HG03139 (cell line): ENCODE measurements at regions not wholly inside any gene's neighbourhood (a gene's known extent, or its start where the extent isn't known, plus 50 kb on each side); places are given as distances from the start of the nearest gene placed in this dataset.

Source experiments
- ATAC-seq: cut with Tn5 transposase; IDR thresholded peaks from one replicate; pipeline ENCODE4 v1.9.1; 2021; ENCODE audit not compliant: unreplicated experiment

DNA sequence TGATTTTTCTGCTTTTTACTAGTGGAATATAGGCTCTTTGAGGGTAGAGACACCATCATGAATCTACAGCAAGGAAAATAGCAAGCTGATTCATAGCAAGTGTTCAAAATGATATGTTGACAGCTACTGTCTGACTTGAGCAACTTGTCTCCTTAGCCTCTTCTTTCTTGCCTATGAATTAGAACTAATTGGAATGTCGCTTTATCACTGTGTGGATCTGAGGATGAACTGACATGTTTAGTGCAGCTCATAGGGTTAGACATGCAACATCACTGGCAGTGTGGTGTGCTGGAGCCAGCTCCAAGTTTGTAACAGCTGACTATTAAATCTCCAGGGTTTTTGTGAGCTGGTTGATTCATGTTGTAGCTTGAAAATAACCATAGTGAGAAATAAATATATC is 1068.4 kb downstream of the PCDH18 start:
- no peak for ATAC-seq

DNA sequence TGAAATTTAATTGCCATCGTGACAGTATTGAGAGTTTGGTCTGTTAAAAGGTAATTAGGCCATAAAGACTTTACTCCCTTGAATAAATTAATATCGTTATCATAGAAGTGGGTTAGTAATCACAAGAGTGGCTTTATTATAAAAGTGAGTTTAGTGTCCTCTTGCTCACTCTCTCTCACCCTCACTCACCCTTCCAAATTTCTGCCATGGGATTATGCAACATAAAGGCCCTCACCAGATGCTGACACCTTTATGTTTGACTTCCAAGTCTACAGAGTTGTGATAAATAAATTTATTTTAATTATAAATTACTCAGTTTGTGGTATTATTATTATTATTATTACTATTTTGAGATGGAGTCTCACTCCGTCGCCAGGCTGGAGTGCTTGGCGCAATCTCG is 1070.8 kb downstream of the PCDH18 start:
- no peak for ATAC-seq

DNA sequence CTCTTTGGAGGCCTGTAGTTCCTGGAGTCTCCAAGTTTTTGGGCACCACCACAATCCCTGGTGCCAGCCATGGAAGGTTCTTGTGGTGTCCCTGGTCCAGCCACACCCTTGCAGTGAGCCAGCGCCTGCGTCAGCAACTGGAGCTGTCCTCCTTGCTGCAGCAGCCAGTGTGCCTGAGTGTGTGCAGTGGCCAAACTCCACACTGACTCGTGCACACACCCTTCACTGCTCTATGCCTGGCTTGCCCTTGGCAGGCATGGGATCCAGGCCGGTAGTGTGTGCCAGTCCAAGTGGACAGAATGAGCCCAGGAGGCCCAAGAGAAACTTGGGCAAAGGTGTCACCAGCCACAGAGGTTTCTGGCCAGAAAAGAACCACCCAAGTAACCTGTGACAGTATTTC is 1074.0 kb downstream of the PCDH18 start:
- ATAC-seq = no peak

DNA sequence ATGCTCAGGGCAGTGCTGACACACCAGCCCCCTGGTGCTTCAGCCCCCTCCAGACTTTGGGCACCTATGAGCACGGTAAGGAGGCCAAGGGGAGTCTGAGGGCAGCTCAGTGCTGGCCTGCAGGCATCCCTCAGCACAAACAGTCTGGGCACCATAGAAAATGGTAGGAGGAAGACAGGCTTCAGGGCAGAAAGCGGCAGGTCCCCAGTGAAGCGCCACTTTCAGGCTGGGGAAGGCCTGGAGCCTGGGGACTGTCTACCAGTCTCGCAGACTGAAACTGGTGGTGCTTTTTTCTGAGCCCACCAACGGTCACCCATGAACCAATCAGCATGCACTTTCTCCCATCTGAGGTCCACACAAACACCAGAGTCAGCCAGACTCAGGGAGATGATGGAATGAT is 1074.7 kb downstream of the PCDH18 start:
- ATAC-seq = no peak

DNA sequence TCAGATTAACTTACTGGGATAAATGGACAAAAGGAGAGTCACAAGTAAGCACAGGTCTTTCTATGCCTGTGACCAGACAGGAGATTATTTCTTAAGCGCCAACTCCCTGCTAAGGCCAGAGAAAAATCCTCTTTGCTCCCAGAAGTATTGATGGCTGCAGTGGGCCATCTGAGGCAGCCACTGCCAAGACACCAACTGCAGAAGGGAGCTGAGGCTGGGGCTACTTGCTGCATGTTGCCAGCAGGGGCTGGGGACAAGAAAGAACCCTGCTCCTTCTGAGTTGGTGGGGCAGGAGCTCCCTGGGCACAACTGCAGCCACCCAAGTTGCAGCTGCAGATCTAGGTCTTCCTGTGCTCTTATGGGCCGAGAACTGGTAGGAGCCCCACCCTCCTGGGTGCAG is 1075.3 kb downstream of the PCDH18 start:
- no peak for ATAC-seq

DNA sequence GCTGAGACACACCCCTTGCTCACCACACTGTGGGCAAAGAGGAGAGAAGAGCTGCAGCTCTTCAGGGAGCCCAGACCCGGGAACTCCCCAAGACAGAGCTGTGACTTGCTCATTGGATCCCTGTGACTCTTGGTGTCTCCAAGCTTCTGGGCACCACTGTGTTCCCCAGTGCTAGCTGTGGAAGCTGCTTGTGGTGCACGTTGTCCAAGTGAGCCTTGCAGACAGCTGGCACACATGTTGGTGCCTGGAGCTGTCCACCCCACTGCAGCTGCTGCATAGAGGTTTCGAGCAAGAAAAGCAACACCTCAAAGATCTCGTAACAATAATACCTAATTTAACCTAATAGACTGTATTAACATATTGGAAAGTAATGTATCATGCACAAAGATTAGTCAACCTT is 1089.3 kb downstream of the PCDH18 start:
- no peak for ATAC-seq

DNA sequence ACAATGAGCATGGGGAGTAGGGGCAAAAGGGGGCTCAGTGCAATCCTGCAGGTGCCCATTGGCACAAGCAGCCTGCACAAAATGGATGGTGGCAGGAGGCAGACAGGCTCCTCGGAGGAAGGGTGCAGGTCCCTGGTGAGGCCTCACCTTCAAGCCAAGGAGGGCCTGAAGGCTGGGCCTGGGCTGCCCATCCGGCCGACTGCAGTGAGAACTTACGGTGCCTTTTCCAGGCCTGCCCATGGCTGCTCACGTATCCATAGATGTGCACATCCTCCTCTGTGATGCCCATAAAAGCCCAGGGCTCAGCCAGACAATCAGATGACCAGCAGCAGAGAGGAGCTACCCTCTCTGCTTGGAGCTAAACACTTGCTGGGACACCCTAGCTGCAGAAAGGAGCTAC is 1089.8 kb downstream of the PCDH18 start:
- ATAC-seq = no peak

DNA sequence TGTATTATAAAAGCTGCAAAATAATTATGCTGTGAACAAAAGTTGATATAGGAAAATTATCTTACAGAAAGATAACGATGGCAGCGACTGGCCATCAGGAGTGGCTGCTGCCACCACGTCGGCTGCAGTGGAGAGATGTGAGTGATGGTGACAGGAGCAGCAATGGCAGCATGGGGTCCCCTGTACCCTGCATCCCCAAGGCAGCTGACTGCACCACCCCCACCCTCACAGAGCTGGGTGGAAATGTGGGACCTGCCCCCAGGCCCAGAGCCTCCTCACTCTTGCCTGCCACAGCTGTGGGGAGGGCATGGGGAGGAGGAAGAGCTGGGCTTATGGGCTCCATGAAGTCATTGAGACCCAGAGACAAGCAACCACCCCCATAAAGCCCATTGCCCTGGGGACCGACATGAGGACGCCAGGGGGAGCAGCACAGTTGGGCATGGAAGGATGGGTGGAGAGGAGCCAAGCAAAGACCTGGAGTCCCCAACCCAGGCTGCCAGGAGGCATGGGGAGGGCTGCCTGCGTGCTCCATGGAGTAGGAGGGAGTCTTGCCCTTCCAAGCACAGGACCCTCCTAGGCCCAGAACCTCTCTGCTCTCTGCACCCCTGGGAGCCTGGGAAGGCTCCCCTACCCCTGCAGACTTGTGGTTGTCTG is 1090.5 kb downstream of the PCDH18 start:
- ATAC-seq = no peak

DNA sequence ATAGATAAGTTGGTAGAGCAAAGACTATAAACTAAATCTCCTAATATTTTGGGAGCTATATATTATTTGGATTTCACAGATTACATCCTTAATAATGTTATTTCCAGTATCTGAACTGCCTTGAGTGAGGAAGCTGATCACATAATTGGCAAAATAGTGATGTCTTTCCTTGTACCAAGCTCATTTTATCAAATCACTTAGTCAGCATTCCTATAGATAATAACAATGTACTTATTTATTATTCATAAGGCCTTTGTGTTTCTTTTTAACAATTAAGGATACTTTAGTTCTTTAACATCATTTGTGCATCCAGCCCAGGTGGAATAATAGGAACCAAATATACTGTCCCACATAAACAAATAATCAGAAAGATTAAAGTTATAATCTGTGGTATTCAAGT is 1093.6 kb downstream of the PCDH18 start:
- ATAC-seq = no peak

DNA sequence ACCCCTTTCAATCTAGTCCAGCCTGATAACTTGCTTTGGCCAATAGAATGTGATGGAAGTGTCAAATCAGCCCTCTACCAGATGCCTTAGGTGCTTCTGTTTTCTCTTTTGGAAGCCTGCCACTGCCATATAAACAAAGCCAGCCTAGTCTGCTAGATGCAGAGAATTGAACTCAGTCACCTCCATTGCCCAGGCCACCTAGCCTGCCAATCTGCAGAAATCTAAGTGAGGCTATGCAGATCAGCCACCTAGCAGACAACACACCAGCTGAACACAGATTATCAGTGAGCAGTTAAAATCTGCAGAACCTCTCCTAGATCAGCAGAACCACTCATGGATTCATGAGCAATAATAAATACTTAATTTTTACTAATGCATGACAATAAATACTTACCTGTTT is 1108.2 kb downstream of the PCDH18 start:
- no peak for ATAC-seq

DNA sequence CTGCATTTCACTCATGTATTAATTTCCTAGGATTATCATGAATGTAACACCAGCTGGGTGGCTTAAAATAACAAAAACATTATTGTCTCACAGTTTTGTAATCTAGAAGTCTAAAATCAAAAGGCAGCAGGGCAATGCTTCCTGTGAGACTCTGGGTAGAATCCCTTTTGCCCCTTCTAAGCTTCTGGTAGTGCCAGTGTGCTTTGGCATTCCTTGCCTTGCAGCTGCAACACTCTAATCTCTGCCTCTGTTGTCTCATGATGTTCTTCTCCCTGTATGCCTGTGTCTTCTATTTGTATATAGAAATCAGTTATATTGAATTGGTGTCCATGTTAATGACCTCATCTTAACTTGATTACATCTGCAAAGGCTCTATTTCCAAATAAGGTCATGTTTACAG is 1117.3 kb downstream of the PCDH18 start:
- ATAC-seq = no peak

DNA sequence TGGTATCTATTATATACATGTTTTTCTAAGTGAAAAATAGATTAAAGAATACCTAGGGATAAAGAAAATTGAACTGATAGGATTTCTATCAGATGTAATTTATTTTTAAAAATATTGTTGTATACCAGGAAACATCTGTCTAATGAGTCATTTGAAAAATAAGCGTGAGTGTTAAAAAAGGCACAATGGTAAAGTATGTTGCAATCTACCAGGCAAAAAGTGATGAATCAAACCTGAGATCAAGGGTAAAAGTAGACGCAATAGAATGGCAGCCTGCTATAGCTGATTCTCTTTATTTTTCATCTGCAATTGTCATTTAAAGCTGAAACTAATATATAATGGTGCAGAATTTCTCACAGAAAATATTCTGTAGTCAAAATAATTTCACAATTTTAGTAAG is 1119.6 kb downstream of the PCDH18 start:
- no peak for ATAC-seq

DNA sequence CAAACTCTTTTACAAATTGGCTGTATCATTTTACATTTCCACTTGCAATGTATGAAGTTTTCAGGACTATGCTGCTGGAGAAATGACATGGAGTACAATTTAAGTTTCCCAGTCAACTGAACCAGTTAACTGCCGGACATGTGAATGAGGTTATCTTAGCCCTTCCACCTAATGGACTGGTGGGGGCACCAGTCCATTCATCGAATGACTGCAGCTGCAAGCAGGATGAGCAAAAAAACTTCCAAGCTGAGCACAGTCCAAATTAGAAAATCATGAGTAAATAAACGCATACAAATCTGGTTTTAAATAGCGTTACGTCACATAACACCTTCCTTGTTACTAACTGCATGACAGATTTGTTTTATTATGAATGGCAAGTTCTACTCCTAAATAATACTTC is 1131.5 kb downstream of the PCDH18 start:
- no peak for ATAC-seq

DNA sequence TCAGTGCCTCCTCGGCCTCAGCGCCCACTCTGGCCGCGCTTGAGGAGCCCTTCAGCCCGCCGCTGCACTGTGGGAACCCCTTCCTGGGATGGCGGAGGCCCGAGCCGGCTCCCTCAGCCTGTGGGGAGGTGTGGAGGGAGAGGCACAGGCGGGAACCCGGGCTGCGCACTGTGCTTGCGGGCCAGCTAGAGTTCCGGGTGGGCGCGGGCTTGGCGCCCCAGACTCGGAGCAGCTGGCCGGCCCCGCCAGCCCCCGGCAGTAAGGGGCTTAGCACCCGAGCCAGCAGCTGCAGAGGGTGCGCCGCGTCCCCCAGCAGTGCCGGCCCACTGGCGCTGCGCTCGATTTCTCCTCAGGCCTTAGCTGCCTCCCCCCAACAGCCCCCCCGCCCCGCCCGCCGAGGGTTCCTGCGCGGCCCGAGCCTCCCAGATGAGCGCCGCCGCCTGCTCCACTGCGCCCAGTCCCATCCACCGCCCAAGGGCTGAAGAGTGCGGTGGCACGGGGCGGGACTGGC is 1137.0 kb downstream of the PCDH18 start:
- ATAC-seq = no peak

DNA sequence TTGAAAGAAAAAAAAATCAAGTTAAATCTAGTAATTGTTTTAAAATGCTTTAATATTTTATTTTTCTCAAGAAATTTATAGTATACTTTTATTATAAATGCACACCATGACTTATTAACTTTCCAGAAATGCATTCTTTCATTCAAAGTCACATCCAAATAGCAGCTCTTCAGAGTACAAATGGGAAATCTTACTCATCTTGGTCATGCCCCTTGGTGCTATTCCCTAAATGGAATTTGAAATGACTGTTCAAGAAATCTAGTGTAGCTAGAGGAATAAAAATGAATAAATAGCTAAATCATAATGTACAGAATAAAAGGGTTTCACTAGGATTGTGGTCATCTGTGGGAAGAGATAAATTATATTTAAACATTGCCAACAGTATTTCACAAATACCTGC is 1139.7 kb downstream of the PCDH18 start:
- ATAC-seq = no peak

DNA sequence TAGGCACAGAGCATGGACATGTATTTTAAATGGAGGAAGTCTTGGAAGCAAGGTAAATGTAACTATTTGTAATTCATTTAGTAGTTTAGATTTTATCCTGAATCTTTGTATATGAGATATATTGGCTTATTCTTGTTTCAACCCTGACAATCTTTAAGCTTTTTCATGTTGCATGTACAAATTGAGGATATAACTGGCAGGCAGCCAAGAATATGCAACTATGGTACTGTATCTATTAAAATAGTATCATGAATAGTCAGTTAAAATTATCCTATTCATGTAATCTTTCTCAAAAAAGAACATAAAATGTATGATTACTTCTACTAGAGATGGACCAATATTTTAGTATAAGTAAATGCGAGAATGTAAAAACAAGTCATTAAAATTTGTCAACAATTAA is 1141.5 kb downstream of the PCDH18 start:
- no peak for ATAC-seq

DNA sequence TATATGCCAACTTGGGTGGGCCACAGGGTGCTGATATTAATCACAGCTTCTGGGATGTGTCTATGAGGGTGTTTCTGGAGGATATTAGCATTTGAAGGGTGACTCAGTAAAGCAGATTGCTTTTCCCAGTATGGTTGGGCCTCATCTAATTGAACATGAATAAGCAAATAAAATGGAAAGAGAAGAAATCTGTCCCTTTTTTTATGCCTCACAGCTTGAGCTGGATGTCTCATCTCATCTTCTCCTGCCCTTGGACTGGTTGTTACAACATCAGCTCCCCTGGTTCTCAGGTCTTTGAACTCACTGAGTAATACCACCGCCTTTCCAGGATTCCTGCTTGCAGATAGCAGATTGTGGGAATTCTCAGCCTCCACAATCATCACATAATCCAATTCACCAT is 1149.2 kb downstream of the PCDH18 start:
- ATAC-seq = no peak

DNA sequence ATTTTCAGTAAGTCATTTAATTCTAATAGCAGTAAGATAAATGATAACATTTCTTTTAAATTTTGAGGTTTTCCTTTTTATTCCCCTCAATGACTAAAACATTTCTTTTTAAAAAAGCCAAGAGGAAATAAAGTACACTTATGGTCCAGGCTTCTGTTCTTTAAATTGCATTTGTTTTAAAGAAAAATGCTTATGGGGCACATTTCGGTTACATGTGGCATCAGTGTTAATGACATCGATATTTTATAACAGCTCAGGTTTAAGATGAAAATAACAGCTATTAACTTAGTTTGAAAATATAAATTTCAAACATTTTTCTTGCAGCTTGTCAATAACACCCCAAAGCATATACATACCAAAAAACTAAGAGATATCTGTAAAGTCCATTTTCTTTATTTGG is 1161.1 kb downstream of the PCDH18 start:
- ATAC-seq = no peak

DNA sequence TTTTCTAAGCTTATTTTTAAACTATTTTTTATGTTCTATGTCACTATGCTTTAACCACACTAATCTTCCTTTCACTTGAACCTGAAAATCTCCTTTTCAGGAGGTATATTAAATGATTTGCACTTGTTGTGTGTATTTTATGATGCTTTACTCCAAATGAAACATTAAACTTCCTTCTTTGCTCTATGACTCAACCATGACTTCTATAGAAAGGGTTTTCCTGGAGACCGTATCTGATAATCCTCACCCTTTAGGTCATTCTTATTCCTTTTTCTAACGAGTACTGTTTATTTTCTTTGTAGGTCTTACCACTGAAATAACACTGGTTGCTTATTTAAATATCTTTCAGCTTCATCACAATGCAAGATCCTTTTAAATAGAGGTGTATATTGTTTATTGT is 1163.2 kb downstream of the PCDH18 start:
- no peak for ATAC-seq

DNA sequence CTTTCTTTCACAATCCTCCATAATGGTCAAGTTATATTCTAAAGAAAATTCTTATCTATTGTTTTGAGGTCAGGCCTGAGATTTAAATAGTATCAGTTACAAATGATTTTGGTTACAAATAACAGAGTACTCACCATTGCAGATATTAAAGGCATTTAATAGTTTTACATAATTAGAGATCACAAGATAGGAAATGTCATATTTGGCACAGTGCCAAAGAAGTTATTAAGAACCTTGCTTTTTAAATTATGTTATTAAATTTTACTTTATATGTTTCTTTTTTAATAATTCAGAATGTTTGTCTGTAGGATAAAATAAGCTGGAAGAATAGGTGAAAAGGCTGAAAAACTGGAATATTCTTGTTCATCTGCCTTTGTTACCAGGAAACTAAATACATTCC is 1174.7 kb downstream of the PCDH18 start:
- ATAC-seq = no peak

DNA sequence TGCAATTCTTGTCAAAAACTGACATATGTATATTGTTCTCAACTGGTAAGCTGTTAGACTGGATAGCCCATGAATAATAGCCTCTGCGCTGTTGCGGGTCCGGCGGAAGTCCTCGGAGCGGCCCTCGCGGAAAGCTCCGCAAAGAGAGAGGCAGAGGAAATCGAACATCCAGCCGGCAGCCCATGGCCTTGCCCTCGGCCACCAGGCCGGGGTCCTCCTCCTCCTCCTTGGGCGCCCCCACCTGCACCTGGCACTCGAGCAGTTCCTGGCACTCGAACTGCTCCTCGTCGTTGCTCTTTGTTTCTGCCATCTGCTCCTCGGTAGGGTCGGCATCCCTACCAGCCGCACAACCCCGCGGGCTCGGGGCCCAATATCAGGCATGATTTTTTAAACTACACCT is 1176.3 kb downstream of the PCDH18 start:
- no peak for ATAC-seq

DNA sequence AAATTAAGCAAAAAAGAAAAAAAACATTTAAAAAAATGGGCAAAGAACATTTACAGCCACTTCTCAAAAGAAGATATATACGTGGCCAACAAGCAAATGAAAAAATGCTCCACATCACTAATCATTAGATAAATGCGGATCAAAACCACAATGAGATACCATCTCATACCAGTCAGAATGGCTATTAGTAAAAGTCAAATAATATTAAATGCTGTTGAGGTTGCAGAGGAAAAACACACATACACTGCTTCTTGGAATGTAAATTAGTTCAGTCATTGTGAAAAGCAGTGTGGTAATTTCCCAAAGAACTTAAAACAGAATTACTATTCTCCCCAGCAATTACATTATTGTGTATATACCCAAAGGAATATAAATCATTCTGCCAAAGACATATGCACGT is 1189.0 kb downstream of the PCDH18 start:
- no peak for ATAC-seq

DNA sequence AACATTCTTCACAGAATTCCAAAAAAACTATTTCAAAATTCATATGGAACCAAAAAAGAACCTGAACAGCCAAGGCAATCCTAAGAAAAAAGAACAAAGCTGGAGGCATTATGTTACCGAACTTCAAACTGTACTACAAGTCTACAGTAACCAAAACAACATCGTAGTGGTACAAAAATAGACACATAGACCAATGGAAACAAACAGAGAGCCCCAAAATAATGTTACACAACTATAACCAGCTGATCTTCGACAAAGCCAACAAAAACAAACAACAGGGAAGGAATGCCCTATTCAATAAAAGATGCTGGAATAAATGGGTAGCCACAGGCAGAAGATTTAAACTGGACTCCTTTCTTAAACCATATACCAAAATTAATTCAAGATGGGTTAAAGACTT is 1189.6 kb downstream of the PCDH18 start:
- ATAC-seq = no peak
